H7 (cell line): ENCODE measurements at regions not wholly inside any gene's neighbourhood (a gene's known extent, or its start where the extent isn't known, plus 50 kb on each side); places are given as distances from the start of the nearest gene placed in this dataset.

ENCODE experiments used
- DNase-seq: peaks from one replicate; pipeline ENCODE4 v3.0.0; 2012
- H3K27me3 ChIP-seq: 2 replicates; pipeline ENCODE4 v1.6.0; 2011; ENCODE audit warnings: mild to moderate bottlenecking, low read length; ENCODE audit not compliant: control insufficient read depth, insufficient read depth
- H3K36me3 ChIP-seq: replicated peaks from 2 replicates; pipeline ENCODE4 v1.5.1; 2011; ENCODE audit warnings: low read length; ENCODE audit not compliant: control insufficient read depth, insufficient read depth
- H3K4me3 ChIP-seq: 2 replicates; pipeline ENCODE4 v1.5.1; 2011; ENCODE audit warnings: low read depth, mild to moderate bottlenecking, control low read depth, low read length, moderate library complexity; ENCODE audit not compliant: insufficient read depth

- no peak overlapping the region for H3K4me3 ChIP-seq
- no peaks in the 10 kb centered on the region for H3K36me3 ChIP-seq
- DNase-seq: no peak
- no peaks in the 10 kb centered on the region for H3K27me3 ChIP-seq
These were observed 50.3 kb upstream of the GADD45G start for GRCh38 chr9:89554307-89555035.

GRCh38 chr9:89553451-89554010, 51.3 kb upstream of the GADD45G start:
- no peak for DNase-seq
- H3K36me3 ChIP-seq: no peaks in the 10 kb centered on the region
- no peak overlapping the region for H3K4me3 ChIP-seq
- H3K27me3 ChIP-seq: no peaks in the 10 kb centered on the region

GRCh38 chr9:89550346-89550927, 52.5 kb upstream of the SEMA4D start:
- no peak for DNase-seq
- no peaks in the 10 kb centered on the region for H3K36me3 ChIP-seq
- no peak overlapping the region for H3K4me3 ChIP-seq
- H3K27me3 ChIP-seq: no peaks in the 10 kb centered on the region

- H3K4me3 ChIP-seq: no peak overlapping the region
- no peaks in the 10 kb centered on the region for H3K36me3 ChIP-seq
- DNase-seq: peak; percentile 92
- no peaks in the 10 kb centered on the region for H3K27me3 ChIP-seq
These were observed 51.2 kb upstream of the SEMA4D start for GRCh38 chr9:89549031-89549644.

- DNase-seq: no peak
- H3K4me3 ChIP-seq: no peak overlapping the region
- no peaks in the 10 kb centered on the region for H3K27me3 ChIP-seq
- no peaks in the 10 kb centered on the region for H3K36me3 ChIP-seq
These were observed 50.2 kb upstream of the SEMA4D start for GRCh38 chr9:89548071-89548638.
